Retinal pigment epithelial cell (primary cell): ENCODE measurements at regions not wholly inside any gene's neighbourhood (a gene's known extent, or its start where the extent isn't known, plus 50 kb on each side); places are given as distances from the start of the nearest gene placed in this dataset.

Experiments used
- DNase-seq: peaks from one replicate; pipeline ENCODE4 v3.0.0-alpha.2; 2010; ENCODE audit warnings: low read depth
- H3K4me3 ChIP-seq: 2 replicates; pipeline ENCODE4 v1.5.1; 2011; ENCODE audit warnings: mild to moderate bottlenecking, low read length, control low read depth, moderate library complexity
- TF ChIP-seq, protein P1 (sequence below): conservative IDR thresholded peaks from 2 replicates; pipeline ENCODE4 v1.5.1; 2011; ENCODE audit warnings: low read depth, low read length, control low read depth, inconsistent platforms

DNA sequence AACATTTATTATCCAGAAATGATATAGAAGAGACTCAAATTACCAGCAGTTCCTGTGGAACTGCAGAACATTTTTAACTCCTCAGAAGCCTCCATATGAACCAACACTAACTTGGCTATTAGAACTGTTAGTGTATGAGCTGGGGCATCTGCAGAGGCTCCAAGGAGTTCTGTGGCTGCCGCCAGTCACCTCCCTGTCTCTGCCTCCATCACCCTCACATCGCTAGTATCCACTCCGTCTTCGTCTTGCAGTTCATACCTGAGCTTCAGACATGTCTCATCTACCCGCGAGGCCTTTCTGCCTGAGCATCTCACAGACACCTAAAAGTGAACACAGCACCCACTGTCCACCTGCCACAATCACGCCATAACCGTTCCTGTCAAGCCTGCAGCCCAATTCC lies 89.5 kb upstream of the CST7 start:
- no peak for DNase-seq
- no peak overlapping the region for H3K4me3 ChIP-seq
- TF ChIP-seq, protein P1, sequence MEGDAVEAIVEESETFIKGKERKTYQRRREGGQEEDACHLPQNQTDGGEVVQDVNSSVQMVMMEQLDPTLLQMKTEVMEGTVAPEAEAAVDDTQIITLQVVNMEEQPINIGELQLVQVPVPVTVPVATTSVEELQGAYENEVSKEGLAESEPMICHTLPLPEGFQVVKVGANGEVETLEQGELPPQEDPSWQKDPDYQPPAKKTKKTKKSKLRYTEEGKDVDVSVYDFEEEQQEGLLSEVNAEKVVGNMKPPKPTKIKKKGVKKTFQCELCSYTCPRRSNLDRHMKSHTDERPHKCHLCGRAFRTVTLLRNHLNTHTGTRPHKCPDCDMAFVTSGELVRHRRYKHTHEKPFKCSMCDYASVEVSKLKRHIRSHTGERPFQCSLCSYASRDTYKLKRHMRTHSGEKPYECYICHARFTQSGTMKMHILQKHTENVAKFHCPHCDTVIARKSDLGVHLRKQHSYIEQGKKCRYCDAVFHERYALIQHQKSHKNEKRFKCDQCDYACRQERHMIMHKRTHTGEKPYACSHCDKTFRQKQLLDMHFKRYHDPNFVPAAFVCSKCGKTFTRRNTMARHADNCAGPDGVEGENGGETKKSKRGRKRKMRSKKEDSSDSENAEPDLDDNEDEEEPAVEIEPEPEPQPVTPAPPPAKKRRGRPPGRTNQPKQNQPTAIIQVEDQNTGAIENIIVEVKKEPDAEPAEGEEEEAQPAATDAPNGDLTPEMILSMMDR = no peak

DNA sequence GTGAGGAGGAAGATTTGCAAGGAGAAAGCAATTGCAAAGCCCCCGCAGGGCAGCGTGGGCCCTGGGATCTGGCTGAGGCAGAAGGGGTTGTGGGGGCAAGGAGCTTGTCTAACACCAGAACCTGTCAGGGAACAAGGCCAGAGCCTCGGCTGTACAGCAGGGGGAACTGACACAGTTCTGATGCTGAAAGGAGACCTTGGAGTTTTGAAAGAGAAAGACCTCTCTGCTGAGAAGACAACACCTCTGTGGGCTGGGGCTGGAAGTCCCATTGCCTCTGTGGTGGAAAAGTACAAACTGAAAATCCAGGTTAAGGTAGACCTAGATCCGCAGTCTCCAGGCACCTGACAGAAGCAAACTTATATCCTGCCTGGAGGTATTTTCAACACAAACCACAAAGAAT lies 86.9 kb upstream of the CST7 start:
- H3K4me3 ChIP-seq = no peak overlapping the region
- TF ChIP-seq, protein P1 = no peak
- no peak for DNase-seq

DNA sequence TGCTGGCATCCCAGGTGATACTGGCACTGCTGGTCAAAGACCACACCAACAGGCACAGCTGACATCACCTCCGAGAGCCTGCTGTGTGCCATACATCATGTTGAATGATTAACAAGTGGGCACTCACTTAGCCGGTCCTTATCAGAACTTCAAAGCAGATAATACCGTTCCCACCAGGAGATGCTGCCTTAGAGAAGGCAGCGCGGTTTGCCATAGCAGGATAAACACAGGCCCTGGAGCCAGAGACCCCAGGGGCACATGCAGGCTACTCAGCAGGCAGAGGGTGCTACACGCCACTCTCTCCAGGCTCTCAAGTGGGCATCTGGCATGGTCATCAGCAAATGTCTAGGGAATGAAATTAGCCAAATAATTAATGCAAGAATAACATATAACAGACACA lies 86.5 kb upstream of the CST7 start:
- no peak overlapping the region for H3K4me3 ChIP-seq
- TF ChIP-seq, protein P1 = no peak
- no peak for DNase-seq

DNA sequence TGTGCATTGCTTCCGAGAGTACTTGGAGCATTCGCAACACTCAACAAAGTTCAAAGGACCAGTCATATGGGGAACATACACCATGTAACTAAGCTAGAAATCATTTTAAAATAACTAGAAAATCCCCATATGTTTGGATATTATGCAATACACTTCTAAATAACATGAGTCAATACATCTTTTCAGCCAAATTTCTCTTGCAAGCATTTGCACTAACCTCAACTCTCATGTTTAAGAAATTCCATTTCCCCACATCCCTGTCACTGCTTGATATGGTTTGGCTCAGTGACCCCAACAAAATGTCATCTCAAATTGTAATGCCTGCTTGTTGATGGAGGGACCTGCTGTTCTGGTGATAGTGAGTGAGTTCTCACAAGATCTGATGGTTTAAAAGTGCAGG lies 85.7 kb upstream of the CST7 start:
- no peak for DNase-seq
- TF ChIP-seq, protein P1 = no peak
- H3K4me3 ChIP-seq = no peak overlapping the region

DNA sequence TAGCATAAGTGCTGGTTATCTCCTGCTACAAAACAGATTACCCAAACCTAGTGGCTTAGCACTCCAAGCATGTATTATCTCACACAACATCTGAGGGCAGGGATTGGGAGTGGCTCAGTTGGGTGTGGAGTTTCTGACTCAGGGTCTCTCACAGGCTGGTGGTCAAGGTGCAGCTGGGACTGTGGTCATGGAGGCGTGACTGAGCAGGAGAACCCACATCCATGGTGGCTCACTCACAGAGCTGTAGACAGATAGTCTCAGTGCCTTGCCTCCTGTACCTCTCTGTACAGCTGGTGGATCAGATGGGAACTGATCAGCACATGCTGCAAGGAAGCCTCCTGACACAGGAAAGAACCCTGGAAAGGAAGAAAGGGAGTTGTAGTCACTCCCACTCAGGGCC lies 83.1 kb upstream of the CST7 start:
- TF ChIP-seq, protein P1 = no peak
- no peak for DNase-seq
- H3K4me3 ChIP-seq = no peak overlapping the region

DNA sequence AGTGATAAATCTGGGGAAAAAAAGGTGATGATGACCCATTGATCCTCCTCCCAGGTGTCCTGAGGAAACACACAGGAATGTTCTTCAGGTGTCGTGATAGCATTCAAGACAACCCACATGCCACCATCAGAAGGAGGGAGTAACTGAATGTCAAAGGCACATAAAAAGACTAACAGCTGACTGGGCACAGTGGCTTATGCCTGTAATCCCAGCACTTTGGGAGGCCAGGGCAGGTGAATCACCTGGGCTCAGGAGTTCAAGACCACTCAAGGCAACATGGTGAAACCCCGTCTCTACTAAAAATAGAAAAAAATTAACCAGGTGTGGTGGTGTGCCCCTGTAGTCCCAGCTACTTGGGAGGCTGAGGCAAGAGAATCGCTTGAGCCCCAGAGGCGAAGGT lies 82.3 kb upstream of the CST7 start:
- DNase-seq = no peak
- no peak overlapping the region for H3K4me3 ChIP-seq
- TF ChIP-seq, protein P1 = no peak

DNA sequence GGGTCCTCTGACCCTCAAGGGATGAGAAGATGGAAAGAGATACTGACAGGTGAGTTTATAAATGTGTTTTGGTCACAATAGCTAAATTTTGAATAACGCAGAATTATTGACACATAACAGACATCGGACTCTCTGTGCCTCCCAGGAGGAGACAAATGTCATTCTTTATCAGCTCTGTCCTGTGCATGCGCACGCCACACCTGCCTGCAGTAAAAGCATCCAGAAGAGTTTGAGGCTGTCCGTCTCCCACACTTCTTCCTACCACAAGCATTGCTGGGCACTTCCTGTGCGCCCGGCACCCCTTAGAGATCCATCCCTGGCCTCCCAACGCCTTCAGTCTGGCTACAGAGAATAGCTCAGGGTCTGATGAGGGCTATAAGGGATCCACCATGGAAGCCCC lies 81.5 kb upstream of the CST7 start:
- no peak overlapping the region for H3K4me3 ChIP-seq
- TF ChIP-seq, protein P1 = no peak
- DNase-seq = no peak
